Stomach (tissue), 4 donors: ENCODE measurements at regions not wholly inside any gene's neighbourhood (a gene's known extent, or its start where the extent isn't known, plus 50 kb on each side); places are given as distances from the start of the nearest gene placed in this dataset.

Experiments
- EP300 ChIP-seq: sonication (generic); formaldehyde crosslinking; IDR thresholded peaks from one replicate; pipeline ENCODE4 v1.6.1; 2017; ENCODE audit warnings: antibody characterized with exemption
- POLR2AphosphoS5 ChIP-seq, 3 donors: sonication (generic); formaldehyde crosslinking; IDR thresholded peaks; one replicate each; pipeline ENCODE4 v1.6.1; 2016; ENCODE audit warnings: antibody characterized with exemption in 3 of 3
- TF ChIP-seq, protein P1 (sequence below), 7 experiments: fragments of 450-650 bp in 4 of 7; fragments of 200-600 bp in 3 of 7; sonication (generic) in 3 of 7; IDR thresholded peaks; one replicate each; pipeline ENCODE4 v1.5.1; 2016 to 2019; ENCODE audit warnings: antibody characterized with exemption in 7 of 7, control low read depth in 2 of 7, mild to moderate bottlenecking in 1 of 7

DNA sequence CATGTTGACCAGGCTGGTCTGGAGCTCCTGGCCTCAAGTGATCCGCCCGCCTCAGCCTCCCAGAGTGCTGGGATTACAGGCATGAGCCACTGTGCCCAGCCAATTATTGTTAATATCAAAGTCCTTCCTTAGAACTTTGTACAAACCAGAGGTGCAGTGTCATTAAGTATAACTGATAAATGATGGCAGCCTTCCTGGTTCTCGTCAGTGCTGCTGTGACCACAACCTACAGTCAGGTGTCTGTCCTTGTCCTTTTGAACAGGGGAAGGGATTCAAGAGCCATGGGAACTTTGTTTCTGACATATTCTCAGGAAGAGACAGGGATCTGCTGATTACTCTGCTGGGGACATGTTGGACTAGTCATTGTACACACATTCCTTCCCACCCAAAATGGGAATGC, 103.2 kb upstream of the TIAM2 start:
- TF ChIP-seq, protein P1, sequence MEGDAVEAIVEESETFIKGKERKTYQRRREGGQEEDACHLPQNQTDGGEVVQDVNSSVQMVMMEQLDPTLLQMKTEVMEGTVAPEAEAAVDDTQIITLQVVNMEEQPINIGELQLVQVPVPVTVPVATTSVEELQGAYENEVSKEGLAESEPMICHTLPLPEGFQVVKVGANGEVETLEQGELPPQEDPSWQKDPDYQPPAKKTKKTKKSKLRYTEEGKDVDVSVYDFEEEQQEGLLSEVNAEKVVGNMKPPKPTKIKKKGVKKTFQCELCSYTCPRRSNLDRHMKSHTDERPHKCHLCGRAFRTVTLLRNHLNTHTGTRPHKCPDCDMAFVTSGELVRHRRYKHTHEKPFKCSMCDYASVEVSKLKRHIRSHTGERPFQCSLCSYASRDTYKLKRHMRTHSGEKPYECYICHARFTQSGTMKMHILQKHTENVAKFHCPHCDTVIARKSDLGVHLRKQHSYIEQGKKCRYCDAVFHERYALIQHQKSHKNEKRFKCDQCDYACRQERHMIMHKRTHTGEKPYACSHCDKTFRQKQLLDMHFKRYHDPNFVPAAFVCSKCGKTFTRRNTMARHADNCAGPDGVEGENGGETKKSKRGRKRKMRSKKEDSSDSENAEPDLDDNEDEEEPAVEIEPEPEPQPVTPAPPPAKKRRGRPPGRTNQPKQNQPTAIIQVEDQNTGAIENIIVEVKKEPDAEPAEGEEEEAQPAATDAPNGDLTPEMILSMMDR (IDR thresholded peaks at IDR 0.05), result no peak
- TF ChIP-seq POLR2AphosphoS5 (IDR thresholded peaks at IDR 0.05) (no peak), EP300 (no peak)
